Umbilical cord (tissue), 1 donor: ENCODE measurements at regions not wholly inside any gene's neighbourhood (a gene's known extent, or its start where the extent isn't known, plus 50 kb on each side); places are given as distances from the start of the nearest gene placed in this dataset.

Source experiments
- DNase-seq: peaks from one replicate; pipeline ENCODE4 v3.0.0-alpha.2; 2015; ENCODE audit warnings: low spot score

GRCh38 chr6:73884540-73884939, 188.5 kb downstream of the CD109 start:
- DNase-seq = no peak

- DNase-seq = peak; percentile 0
These were observed 183.7 kb downstream of the CD109 start for GRCh38 chr6:73879501-73880293.

- DNase-seq = no peak
These were observed 182.4 kb downstream of the CD109 start for GRCh38 chr6:73878403-73878802.
